HG03039 (cell line): ENCODE measurements at regions not wholly inside any gene's neighbourhood (a gene's known extent, or its start where the extent isn't known, plus 50 kb on each side); places are given as distances from the start of the nearest gene placed in this dataset.

Experiments used
- ATAC-seq: cut with Tn5 transposase; IDR thresholded peaks from one replicate; pipeline ENCODE4 v1.9.1; 2021; ENCODE audit warnings: mild to moderate bottlenecking, moderate library complexity; ENCODE audit not compliant: unreplicated experiment

DNA sequence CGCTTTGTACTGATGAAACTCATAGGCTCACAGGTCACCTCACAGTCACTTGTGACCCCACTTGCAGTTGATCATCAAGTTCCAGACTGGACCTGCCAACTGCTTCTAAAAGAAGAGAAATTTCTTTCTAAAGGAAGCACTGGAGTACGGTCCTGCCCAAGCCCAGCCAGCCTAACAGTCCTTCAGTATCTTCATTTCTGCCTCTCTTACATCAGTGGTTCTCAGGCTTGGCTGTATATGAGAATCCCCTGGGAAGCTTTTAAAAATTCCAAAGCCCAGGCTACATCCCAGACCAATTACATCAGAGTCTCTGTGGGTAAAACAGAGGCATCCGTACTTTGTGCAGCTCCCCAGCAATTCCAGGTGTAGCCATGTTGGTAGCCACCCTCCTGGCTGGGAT lies 282.1 kb downstream of the NFIB start:
- no peak for ATAC-seq

DNA sequence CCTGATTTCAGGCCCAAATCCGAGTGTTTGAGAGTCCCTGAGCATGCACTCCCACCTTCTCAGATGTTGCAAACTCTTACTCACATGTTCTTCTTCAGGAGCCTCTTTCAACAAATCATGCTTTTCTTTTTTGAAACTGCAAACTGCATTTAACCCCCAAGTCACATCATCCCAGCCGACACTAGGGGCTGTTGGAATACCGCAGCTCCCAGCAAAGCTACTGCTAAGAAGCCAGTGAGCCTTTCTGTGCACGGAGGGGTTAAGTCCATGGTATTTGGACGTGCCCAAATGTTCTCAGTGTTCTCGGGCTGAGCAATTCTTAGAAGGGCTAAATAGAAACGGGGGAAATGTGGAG lies 282.9 kb downstream of the NFIB start:
- ATAC-seq = no peak

DNA sequence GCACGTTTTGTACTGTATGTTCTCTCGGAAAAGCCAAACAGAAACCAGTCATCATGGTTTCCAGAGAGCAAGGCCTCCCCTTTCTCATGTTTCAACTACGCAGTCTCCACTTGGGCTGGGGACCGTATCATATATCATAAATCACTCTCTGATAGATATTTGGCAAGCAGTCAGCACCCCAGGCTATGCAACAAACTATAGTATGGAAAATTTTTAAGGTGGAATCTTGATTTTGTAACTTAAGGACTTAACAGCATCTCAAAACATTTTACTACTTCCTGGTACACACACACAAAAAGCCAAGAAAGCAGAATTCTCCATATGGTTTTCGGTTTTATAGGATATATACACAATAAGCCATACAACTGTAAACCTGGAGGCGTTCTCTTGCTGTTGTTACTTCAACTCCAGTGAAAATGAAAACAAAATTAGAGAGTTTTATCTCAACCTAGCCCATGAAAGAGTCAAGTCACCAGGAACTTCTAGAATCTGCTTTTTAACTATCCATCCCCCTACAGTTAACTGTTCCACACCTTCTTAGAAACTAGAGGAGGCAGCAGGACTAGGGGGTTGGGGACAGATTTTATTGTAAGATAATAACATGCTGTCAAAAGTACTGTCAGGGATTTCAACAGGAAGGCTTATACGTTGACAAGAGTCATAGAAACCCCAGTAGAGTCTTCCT lies 283.4 kb downstream of the NFIB start:
- no peak for ATAC-seq

DNA sequence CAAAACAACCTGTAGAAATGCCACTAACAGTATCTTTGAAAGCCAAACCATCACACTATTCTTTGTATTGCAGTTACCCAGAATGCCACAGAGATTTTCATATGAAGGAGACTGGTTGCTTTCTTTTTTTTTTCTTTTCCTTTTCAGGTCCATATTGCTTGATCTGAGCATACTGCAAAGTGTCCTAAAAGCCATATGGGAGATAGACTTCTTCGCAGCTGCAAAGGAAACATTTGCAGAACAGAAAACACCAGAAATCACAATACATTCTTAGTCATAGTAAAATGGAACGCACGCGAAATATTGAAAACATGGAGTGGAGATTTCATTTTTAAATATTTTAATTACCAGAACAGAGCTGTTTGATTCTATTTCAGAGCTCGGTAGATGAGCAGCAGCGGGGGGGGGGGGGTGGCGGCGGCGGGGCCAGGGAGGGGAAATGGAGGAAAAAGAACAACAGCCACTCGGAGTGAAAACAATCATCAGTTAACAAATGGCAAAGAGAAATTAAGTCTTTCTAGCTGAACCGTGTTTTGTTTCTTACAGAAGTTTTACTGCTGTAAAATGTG lies 284.1 kb downstream of the NFIB start:
- ATAC-seq = no peak

DNA sequence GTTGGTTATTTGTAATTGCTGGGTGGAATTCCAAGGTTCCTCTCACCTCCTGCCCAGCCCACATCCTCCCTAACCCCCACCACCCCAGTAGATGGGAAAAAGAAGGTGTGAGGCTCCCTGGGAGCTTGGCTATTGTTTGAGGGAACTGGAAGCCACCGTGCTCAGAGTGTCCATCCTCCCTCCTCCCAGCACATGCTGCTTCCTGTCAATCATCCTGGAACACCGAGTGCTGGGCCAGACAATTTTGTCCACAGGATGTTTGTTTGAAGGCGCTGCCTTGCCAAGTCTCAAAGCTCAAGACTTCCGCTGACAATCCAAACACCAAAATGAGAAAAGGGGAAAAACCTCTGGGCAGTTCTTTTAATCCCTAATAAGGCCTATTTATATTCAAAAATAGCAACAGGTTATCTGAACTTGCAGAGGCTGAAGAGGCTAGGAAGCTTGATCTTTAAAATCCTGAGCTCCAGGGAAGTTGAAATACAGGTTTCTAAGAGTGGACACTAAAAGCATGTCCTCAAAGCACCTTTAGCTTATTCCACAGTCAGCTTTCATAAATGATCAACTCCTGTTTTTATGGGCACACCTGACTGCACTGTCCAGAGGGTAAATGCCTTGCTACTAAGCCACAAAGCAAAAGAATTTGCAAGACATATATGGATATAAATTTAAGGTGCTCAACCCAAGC lies 286.7 kb downstream of the NFIB start:
- no peak for ATAC-seq

DNA sequence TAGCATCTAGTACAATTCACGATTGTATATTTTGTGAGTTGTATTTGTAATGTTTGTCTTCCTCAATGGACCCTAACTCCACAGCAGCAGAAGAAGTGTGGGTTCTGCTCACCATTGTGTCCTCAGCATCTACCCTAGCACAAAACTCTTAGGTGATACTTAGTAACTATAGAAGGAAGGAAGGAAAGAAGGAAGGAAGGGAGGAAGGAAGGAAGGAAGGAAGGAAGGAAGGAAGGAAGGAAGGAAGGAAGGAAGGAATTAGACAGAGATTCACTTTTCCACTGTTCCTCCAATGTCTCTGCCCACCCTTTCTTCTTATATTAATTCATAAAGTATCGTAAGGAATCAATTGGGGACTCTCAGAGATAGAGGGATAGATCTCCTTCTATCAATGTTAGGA lies 288.2 kb downstream of the NFIB start:
- no peak for ATAC-seq

DNA sequence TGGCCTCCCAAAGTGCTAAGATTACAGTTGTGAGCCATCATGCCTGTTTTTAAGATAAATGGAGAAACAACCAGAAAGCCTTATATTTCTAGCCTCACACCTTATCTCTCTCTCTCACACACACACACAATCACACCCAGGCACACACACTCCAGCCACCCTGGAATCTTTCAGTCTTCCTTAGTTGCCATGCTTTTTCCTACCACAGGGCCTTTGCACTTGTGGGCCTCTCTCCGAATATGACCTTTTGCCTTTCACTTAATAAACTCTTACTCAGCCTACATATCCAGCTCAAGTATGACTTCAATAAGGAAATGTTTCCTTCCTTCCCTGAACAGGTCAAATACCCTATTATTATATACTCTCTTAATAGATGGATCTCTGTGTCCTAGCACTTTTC lies 290.7 kb downstream of the NFIB start:
- ATAC-seq = no peak

DNA sequence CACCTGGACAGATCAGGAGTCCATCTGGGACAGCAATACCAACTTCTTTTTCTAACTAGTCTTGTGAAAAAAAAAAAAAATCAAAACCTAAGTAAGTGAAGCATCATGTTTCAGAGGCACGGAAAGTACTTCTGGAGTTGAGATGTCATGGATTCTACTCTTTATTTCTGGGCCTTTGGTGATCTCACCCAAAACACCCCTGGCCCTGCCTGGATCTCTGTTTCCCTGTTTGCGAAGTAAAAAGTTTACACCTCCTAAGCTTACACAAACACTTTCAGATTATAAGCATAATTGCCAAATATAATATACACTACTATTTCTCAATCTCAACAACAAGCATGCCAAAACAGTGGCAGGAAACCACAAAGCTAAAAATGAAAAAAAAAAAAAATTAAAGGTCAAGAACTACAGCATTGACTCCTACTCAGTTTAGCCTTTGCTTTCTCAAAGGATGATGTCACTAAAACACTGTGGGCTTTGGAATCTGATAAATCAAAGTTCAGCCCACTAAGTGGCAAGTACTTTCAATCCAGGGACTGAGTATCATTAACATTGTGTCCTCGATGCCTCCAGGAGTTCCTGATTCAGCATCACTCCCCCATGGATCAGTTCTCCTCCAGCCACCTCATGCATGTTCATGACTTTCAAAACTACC lies 291.9 kb downstream of the NFIB start:
- no peak for ATAC-seq

DNA sequence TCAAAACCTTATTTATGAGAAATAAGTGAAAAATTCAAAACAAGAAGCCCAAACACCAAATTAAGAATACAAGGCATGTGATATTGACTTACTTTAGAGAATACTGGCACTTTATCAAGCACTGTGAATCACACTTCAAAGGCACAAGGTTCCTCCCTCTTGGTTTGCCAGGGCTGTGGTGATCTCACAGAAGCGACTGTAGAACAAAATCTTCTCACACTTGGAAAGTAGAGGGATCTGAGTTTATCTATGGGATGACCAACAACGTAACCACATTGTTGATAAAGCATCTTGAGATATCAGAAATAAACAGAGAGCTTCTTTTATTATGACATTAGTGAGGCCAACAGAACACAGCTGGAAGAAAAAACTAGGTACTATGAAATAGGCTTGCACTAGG lies 295.9 kb downstream of the NFIB start:
- no peak for ATAC-seq

DNA sequence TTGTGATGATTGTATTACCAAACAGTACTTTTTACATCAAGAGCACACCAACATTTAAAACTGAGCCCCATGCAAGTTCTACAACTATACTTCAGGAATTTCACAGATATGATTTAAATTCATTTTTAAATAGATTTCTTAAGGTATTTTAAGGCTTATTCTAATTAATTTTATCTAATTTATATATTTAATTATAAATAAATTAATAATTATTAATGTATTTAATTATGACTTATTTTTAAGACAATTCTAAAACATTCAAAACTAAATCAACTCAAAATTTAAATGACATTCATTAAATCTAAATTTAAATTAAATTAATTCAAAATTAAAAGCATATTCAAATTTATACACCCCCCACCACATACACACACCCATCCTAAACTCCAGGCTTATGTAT lies 299.2 kb downstream of the NFIB start:
- ATAC-seq = no peak

DNA sequence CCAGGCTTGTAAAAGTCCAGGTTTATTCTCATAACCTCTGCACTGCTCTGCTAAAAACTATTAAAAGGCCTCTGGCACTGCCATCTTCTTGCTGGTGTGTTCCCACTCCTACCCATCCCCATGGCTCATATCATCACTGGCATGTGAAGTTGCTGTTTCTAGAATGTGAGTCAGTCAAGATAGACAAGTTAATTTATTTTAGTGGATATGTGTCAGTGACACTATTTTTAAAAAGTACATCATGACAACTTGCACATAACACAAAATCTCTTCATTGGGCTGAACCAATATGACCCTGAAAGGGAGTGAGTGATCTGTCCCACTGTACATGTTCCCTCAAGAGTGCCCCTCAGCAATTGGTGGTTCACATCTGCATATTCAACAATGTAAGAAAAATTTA lies 299.7 kb downstream of the NFIB start:
- no peak for ATAC-seq

DNA sequence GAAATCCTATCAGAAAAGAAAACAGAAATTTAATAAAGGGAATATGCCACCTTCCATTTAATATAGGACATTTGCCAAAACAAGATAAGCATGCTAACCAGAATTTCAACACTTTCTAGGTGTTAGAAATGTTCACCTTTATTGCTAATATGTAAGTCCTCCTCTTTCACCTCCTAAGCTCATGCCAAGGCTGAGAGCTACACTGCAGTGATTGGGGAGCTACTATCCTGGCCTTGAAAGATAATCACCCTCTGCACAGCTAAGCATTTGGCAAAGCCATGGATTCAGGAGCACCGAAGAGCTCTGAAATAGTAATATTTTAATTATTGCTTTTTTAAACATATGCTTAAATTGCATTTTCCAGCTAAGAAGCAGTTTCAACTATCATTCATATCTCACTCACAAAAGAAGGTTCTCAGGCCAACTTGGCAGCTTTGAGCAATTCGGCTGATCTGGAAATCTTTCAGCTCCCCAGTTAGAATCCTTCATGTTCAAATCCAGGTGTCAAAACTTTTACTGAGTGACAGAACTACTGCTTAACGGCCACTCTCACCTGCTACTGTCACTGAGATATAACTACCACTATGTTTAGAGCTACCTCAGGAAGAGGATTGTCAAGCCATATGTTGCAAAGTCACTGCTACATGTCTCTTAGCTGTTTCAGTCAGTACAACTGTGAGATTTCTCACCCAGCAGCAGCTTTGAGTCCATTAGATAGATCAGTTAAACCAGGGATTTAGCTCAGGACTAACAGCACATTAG lies 302.0 kb downstream of the NFIB start:
- no peak for ATAC-seq

DNA sequence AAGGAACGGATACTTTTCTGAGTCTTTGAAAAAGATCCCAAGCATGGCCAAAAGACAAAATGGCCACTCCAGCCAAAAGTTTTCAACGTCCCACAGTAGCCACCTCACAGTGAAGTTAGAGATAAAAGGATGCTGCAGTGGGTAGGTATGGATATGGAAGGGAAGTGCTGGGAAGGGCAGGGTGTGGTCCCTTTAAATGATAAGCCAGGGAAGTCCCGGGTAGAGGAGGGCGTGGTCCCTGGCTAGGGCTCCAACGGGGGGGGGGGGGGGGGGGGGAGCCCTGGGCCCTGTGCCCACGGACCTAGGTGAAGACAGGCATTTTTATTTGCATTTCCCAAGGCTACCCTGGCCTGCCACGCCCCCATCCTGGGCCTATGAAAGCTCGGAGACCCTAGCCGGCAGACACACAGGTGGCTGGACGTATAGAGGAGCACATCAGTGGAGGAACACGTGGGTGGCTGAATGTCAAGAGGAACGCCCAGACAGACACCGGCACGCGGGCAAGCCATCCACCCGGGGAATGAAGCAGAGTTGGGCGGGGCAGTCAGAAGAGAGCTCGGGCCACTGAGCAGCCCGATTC lies 306.7 kb downstream of the NFIB start:
- ATAC-seq = no peak

DNA sequence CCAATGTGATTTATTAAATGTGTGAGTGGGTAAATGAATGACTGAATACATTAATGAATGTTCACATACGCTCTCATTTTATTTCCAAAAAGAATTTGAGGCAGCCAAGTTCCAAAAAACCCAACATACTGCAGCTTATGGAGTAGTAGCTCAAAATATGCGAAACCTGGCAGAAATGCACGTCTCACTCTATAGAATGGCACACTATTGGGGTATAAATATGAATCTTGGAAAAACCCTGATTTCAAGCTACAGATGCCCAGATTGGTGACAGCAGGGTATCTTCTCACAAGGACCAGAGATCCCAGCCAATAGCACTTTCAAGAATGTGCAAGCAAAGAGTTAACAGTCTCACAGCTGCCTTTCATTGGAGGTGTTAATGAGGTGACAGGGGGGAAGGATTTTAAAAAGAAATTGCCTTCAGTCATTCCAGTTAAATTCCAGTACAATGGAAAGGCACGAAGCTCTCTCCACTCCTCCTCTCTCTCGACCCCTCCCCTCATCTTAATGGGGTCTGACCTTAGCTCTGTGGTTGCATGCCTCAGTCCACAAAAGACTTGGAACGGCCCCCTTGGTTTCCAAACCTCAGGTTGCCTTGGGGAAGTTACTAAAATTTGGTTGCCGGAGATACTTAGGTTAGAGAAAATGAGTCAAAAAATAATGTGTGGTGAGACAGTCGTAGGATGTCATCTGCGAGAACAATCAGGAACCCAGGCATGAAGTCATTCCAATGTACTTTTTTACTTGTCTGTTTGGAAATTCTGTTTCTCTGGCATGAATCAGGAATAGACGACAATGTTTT lies 307.4 kb downstream of the NFIB start:
- ATAC-seq = no peak

DNA sequence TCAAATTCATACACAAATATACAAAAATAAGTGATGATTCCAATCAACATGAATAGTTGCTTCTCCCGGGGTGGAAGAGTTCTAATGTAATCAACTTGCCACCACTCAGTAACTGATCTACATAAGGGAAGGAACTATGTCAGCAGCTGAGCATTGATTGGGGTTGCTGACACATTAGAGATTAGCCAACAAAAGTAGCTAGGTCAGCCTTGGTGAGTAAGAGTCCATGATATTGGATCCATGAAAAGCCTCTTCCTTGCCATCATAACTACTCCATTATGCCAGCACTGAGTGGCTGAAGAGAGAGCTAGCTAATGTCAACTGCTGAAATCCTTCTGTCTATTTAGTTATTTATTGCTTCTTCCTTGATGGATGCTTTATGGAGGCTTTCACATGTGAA lies 309.8 kb downstream of the NFIB start:
- no peak for ATAC-seq

DNA sequence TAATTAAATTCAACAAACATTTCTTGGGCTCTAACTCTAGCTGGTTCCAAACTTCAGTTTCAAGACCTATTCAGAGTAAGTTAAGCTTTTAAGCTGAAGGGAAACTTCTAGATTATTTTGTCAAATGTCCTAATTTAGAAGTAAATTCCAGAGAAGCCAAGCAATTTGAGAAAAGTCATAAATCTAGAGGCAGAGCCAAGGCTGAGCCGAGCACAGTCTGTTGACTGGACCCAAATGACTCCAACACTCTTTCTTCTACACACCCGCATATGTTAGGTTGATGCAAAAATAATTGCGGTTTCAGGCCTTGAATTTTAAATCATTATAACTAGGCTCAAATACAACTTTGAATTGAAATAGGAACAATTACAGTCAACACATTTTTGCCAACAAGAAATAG lies 319.7 kb downstream of the NFIB start:
- no peak for ATAC-seq

DNA sequence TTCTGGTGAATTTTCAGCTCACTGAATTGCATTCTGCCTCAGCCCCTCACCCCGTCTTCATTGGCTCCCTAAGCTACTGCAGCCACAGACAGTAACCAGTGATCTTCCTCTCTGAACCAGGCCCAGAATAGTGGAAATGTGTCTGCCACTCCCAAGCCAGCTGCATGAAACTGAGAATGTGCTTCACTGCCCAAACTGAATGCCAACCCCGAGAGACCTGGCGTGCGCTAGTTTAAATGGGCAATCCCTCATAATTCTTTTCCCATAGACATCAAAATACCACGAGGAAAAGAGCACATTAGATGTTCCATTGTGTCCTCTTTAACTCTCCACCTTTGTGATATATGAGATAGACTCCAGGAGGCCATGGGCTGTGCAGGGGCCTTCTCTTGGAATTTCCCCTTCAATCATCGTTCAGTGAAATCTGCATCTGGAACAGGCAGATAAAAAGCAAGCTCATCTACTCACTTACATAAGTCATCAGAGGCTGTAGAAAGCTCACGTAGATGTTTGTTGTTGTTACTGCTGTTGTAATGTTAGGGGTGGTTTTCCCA lies 320.2 kb downstream of the NFIB start:
- ATAC-seq = no peak

DNA sequence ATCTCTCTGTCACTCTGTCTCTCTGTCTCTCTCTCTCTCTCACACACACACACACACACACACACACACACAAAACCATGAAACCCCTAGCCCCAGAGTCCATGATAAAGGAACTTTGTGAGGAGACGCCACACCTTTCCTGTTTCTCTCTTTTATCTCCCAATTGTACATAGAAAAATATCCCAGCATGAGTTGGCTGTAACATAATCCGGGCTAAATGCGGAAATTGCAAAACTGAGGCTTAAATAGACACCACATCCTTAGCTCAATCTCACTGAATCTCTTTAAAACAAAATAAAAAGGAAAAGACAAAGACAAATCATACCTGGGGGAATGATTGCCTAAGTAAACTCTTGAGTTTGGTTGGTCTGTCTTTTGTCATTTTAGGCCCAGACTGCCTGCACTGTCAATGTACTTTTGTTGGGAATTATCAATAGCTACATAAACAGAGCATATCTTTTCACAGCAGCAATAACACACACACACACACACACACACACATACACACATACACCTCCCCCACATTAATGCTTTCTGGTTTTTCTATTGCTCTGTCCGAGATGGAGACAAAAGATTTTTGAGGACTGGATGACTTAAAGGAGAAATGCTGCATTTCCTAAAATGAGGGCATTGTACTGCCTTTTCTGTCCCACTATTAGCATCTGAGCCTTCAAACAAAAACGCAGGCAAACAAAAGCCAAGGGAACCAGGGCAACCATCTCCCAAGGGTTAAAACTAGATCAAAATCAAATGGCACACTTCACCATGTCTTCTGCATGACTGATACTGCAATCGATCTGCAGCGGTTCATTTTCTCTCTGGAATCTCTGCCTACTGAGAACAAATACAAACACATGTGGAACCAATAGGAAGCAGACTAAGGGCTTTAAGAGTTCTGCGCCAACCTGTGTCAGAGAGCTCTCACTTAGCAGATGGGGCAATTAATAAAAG lies 321.5 kb downstream of the NFIB start:
- no peak for ATAC-seq

DNA sequence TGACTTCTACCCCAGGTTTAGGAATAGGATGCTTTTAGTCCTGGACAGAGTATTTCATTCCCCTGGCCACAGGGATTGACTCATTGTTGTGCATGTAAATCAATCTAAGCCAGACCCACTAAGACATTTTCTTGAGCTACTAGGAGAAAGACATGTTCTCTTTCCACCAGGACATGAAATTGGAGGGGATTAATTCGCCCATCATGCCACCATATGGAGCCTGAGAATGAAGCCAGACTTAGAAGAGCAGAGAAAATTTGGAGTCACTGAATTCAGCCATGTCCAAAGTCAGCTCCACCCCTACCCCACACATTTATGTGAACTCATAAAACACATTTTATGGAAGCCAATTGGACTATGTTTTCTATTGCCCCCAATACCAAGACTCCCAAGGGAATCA lies 322.5 kb downstream of the NFIB start:
- no peak for ATAC-seq
